HCT116 (cell line): ENCODE measurements at regions not wholly inside any gene's neighbourhood (a gene's known extent, or its start where the extent isn't known, plus 50 kb on each side); places are given as distances from the start of the nearest gene placed in this dataset.

Source experiments
- ATAC-seq: fragments of 200-7000 bp; cut with Tn5 transposase; 2 replicates; pipeline ENCODE4 v1.9.1; 2020; ENCODE audit warnings: mild to moderate bottlenecking, moderate library complexity
- BruUV-seq: library from RNA; stranded (reverse); fragments of 400-500 nt; replicated peaks from 2 replicates; lab custom pipeline; 2021; lab: Mats Ljungman, UMichigan
- CTCF ChIA-PET: fragments of 300-600 bp; sonication (Branson Sonifier 250); formaldehyde crosslinking; loops from one replicate; lab custom pipeline; 2021; ENCODE audit warnings: antibody characterized with exemption; lab: Charles Lee
- POLR2A ChIA-PET: fragments of 300-600, 350-600 bp; sonication (Branson Sonifier 250); formaldehyde crosslinking; loops from one replicate; lab custom pipeline; 2021; ENCODE audit warnings: antibody characterized with exemption; lab: Charles Lee
- RAD21 ChIA-PET, 2 experiments: fragments of 300-600 bp; sonication (Branson Sonifier 250); formaldehyde crosslinking; loops; one replicate each; lab custom pipeline; 2023; ENCODE audit warnings: low total read pairs in 2 of 2; ENCODE audit not compliant: uncharacterized antibody in 2 of 2, unreplicated experiment in 2 of 2, low non-redundant PET in 1 of 2; lab: Charles Lee
- DNase-seq: peaks from one replicate; pipeline ENCODE4 v3.0.0-alpha.2; 2010; ENCODE audit warnings: low read depth, low spot score
- H2AFZ ChIP-seq: fragments of 200-600 bp; shearing (Covaris generic), sonication (generic); 2 replicates; pipeline ENCODE4 v1.6.1; 2017; ENCODE audit warnings: low read depth, mixed run types, mixed read lengths, antibody characterized with exemption, low read length; ENCODE audit not compliant: poor library complexity, severe bottlenecking
- H3K27ac ChIP-seq: 2 replicates; pipeline ENCODE4 v1.5.1; 2012; ENCODE audit warnings: low read depth, low read length
- H3K27me3 ChIP-seq: fragments of 200-600 bp; sonication (generic); 2 replicates; pipeline ENCODE4 v1.6.1; 2016; ENCODE audit warnings: mixed run types, low read length, mixed read lengths; ENCODE audit not compliant: insufficient read depth
- H3K36me3 ChIP-seq, 2 experiments: fragments of 200-500 bp in 1 of 2; fragments of 200-600 bp in 1 of 2; sonication (Bioruptor generic) in 1 of 2; sonication (generic) in 1 of 2; 2 replicates each; pipeline versions ENCODE4 v1.5.1 to v1.6.1; 2014 to 2016; ENCODE audit warnings: low read length in 2 of 2, inconsistent platforms in 1 of 2, mixed read lengths in 1 of 2, mixed run types in 1 of 2; ENCODE audit not compliant: insufficient read depth in 2 of 2, control insufficient read depth in 1 of 2
- H3K4me1 ChIP-seq, 2 experiments: fragments of 200-600 bp in 1 of 2; sonication (generic) in 1 of 2; 2 replicates each; pipeline versions ENCODE4 v1.5.1 to v1.6.1; 2012 to 2017; ENCODE audit warnings: low read length in 2 of 2, inconsistent platforms in 1 of 2, mild to moderate bottlenecking in 1 of 2, mixed read lengths in 1 of 2, mixed run types in 1 of 2, moderate library complexity in 1 of 2; ENCODE audit not compliant: insufficient read depth in 2 of 2, control insufficient read depth in 1 of 2
- H3K4me2 ChIP-seq: fragments of 200-600 bp; sonication (generic); 2 replicates; pipeline ENCODE4 v1.6.1; 2017; ENCODE audit warnings: mixed run types, low read length, mixed read lengths
- H3K4me3 ChIP-seq, 2 experiments: fragments of 200-600 bp in 1 of 2; sonication (generic) in 1 of 2; replicated peaks in 1 of 2; 2 replicates each; pipeline ENCODE4 v1.5.1; 2011 to 2016; ENCODE audit warnings: low read length in 2 of 2, control low read depth in 1 of 2, low read depth in 1 of 2, mild to moderate bottlenecking in 1 of 2, mixed read lengths in 1 of 2, mixed run types in 1 of 2
- H3K79me2 ChIP-seq: fragments of 200-600 bp; sonication (generic); 2 replicates; pipeline ENCODE4 v1.6.1; 2017; ENCODE audit warnings: mild to moderate bottlenecking, mixed run types, low read length, moderate library complexity, mixed read lengths; ENCODE audit not compliant: insufficient read depth
- H3K9ac ChIP-seq: fragments of 200-600 bp; sonication (generic); 2 replicates; pipeline ENCODE4 v1.6.1; 2016; ENCODE audit warnings: low read length, mixed read lengths
- H3K9me2 ChIP-seq: fragments of 200-600 bp; sonication (generic), shearing (Covaris generic); 2 replicates; pipeline ENCODE4 v1.6.1; 2017; ENCODE audit warnings: mixed run types, mild to moderate bottlenecking, moderate library complexity; ENCODE audit not compliant: insufficient read depth
- H3K9me3 ChIP-seq, 2 experiments: fragments of 200-500 bp in 1 of 2; fragments of 200-600 bp in 1 of 2; sonication (Bioruptor generic) in 1 of 2; sonication (generic) in 1 of 2; 2 replicates each; pipeline ENCODE4 v1.6.1; 2014 to 2017; ENCODE audit warnings: low read length in 2 of 2, mixed read lengths in 2 of 2, inconsistent platforms in 1 of 2, low read depth in 1 of 2, mild to moderate bottlenecking in 1 of 2, mixed run types in 1 of 2, moderate library complexity in 1 of 2; ENCODE audit not compliant: control insufficient read depth in 1 of 2, insufficient read depth in 1 of 2
- H4K20me1 ChIP-seq: fragments of 200-600 bp; sonication (generic), shearing (Covaris generic); 2 replicates; pipeline ENCODE4 v1.6.1; 2017; ENCODE audit warnings: mixed run types, mild to moderate bottlenecking, moderate library complexity; ENCODE audit not compliant: insufficient read depth
- CBX3 ChIP-seq: IDR thresholded peaks from 2 replicates; pipeline ENCODE4 v1.6.1; 2012; ENCODE audit warnings: low read depth
- POLR2A ChIP-seq: IDR thresholded peaks from 2 replicates; pipeline ENCODE4 v1.7.0; 2011; ENCODE audit warnings: borderline replicate concordance; ENCODE audit not compliant: insufficient read depth, insufficient read length; ENCODE audit errors: extremely low read depth
- SIN3A ChIP-seq: IDR thresholded peaks from 2 replicates; pipeline ENCODE4 v1.6.1; 2012; ENCODE audit warnings: low read depth
- YY1 ChIP-seq: IDR thresholded peaks from 2 replicates; pipeline ENCODE4 v1.6.1; 2011; ENCODE audit warnings: low read length, low read depth, moderate library complexity, mild to moderate bottlenecking; ENCODE audit not compliant: insufficient replicate concordance; ENCODE audit errors: extremely low read depth
- ZFX ChIP-seq: fragments of 450-650 bp; IDR thresholded peaks from 2 replicates; pipeline ENCODE4 v1.6.1; 2017
- intact Hi-C: fragments of 100-400 bp; cut with micrococcal nuclease; formaldehyde crosslinking; loops from 2 replicates; pipeline ENCODE4 v1.10.0; 2022
- TF ChIP-seq, protein P1 (sequence below): IDR thresholded peaks from 2 replicates; pipeline ENCODE4 v1.6.1; 2012
- TF ChIP-seq, protein P2 (sequence below), 3 experiments: fragments of 200-600 bp in 1 of 3; sonication (generic) in 1 of 3; IDR thresholded peaks in 2 of 3; conservative IDR thresholded peaks in 1 of 3; 2 replicates each; pipeline ENCODE4 v1.5.1; 2012 to 2017; ENCODE audit warnings: low read depth in 2 of 3, low read length in 2 of 3, antibody characterized with exemption in 1 of 3, borderline replicate concordance in 1 of 3, control low read depth in 1 of 3, mild to moderate bottlenecking in 1 of 3, mixed read lengths in 1 of 3, mixed run types in 1 of 3, moderate library complexity in 1 of 3; ENCODE audit not compliant: insufficient read depth in 1 of 3
- TF ChIP-seq, protein P3 (sequence below): IDR thresholded peaks from 2 replicates; pipeline ENCODE4 v1.6.1; 2011; ENCODE audit warnings: mild to moderate bottlenecking, low read length, moderate library complexity; ENCODE audit not compliant: insufficient replicate concordance; ENCODE audit errors: extremely low read depth

DNA sequence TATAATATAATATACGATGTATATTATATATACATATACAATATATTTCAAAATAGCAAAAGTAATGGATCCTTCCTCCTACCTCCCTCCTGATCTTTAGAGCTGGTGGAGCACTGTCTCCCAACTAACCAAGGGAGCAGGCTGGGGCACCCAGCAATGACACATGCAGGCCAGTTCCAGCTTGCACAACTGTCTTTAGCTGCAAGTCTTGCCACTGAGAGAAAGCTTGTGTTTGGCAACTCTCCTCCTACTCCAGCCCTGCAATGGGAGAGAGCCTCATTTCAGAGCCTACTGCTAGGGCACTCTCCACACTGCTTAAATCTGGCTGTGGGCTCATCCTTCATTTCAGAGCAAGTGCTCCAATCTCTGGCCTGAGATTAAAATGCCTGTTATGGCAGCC is 469.8 kb upstream of the OLFM3 start:
- H4K20me1 ChIP-seq, result no peaks in the 10 kb centered on the region
- no peaks in the 10 kb centered on the region for H3K9me3 ChIP-seq
- no peaks in the 10 kb centered on the region for H3K4me1 ChIP-seq
- TF ChIP-seq YY1, result no peak
- TF ChIP-seq, protein P1, sequence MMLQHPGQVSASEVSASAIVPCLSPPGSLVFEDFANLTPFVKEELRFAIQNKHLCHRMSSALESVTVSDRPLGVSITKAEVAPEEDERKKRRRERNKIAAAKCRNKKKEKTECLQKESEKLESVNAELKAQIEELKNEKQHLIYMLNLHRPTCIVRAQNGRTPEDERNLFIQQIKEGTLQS, result no peak
- no peak for TF ChIP-seq POLR2A
- TF ChIP-seq SIN3A, result no peak
- TF ChIP-seq, protein P2, sequence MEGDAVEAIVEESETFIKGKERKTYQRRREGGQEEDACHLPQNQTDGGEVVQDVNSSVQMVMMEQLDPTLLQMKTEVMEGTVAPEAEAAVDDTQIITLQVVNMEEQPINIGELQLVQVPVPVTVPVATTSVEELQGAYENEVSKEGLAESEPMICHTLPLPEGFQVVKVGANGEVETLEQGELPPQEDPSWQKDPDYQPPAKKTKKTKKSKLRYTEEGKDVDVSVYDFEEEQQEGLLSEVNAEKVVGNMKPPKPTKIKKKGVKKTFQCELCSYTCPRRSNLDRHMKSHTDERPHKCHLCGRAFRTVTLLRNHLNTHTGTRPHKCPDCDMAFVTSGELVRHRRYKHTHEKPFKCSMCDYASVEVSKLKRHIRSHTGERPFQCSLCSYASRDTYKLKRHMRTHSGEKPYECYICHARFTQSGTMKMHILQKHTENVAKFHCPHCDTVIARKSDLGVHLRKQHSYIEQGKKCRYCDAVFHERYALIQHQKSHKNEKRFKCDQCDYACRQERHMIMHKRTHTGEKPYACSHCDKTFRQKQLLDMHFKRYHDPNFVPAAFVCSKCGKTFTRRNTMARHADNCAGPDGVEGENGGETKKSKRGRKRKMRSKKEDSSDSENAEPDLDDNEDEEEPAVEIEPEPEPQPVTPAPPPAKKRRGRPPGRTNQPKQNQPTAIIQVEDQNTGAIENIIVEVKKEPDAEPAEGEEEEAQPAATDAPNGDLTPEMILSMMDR (IDR thresholded peaks at IDR 0.05 in 2 of 3, conservative IDR thresholded peaks at IDR 0.05 in 1 of 3; ENCODE audit: borderline replicate concordance in 1 of 3, insufficient read depth in 1 of 3, low read depth in 2 of 3, low read length in 2 of 3), result no peak
- TF ChIP-seq, protein P3, sequence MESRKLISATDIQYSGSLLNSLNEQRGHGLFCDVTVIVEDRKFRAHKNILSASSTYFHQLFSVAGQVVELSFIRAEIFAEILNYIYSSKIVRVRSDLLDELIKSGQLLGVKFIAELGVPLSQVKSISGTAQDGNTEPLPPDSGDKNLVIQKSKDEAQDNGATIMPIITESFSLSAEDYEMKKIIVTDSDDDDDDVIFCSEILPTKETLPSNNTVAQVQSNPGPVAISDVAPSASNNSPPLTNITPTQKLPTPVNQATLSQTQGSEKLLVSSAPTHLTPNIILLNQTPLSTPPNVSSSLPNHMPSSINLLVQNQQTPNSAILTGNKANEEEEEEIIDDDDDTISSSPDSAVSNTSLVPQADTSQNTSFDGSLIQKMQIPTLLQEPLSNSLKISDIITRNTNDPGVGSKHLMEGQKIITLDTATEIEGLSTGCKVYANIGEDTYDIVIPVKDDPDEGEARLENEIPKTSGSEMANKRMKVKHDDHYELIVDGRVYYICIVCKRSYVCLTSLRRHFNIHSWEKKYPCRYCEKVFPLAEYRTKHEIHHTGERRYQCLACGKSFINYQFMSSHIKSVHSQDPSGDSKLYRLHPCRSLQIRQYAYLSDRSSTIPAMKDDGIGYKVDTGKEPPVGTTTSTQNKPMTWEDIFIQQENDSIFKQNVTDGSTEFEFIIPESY, result no peak
- no peak for TF ChIP-seq CBX3
- no peak for TF ChIP-seq ZFX
- TF ChIP-seq, all 23 proteins: peak for 0
- BruUV-seq, result no TSS peak
- Histone ChIP-seq H3K9me2 (no peaks in the 10 kb centered on the region), H2AFZ (no peak overlapping the region), H3K27me3 (no peaks in the 10 kb centered on the region), H3K36me3 (no peaks in the 10 kb centered on the region), H3K79me2 (no peaks in the 10 kb centered on the region), H3K27ac (no peak overlapping the region), H3K4me2 (no peak overlapping the region), H3K9ac (no peak overlapping the region), H3K4me3 (no peak overlapping the region)
- CTCF ChIA-PET, result no interaction called here
- intact Hi-C loops, result no loop called here
- RAD21 ChIA-PET, result no interaction called here
- ATAC-seq, result no peak
- no peak for DNase-seq
- POLR2A ChIA-PET, result no interaction called here
